Adrenal gland (tissue), 5 donors: ENCODE measurements at regions not wholly inside any gene's neighbourhood (a gene's known extent, or its start where the extent isn't known, plus 50 kb on each side); places are given as distances from the start of the nearest gene placed in this dataset.

ENCODE experiments used
- POLR2A ChIP-seq, 2 donors: fragments of 450-650 bp; IDR thresholded peaks; one replicate each; pipeline ENCODE4 v1.6.1; 2017; ENCODE audit warnings: antibody characterized with exemption in 2 of 2, mild to moderate bottlenecking in 2 of 2, moderate library complexity in 1 of 2
- TF ChIP-seq, protein P1 (sequence below), 6 experiments: fragments of 450-650 bp in 4 of 6; fragments of 200-600 bp in 2 of 6; sonication (generic) in 1 of 6; IDR thresholded peaks; 1 replicate in 5 of 6; 2 replicates in 1 of 6; pipeline versions ENCODE4 v1.5.1 to v1.8.0; 2016 to 2021; ENCODE audit warnings: antibody characterized with exemption in 6 of 6, mild to moderate bottlenecking in 2 of 6, moderate library complexity in 1 of 6
- donor health status: DM: no; HTN: no; CAD: no.

DNA sequence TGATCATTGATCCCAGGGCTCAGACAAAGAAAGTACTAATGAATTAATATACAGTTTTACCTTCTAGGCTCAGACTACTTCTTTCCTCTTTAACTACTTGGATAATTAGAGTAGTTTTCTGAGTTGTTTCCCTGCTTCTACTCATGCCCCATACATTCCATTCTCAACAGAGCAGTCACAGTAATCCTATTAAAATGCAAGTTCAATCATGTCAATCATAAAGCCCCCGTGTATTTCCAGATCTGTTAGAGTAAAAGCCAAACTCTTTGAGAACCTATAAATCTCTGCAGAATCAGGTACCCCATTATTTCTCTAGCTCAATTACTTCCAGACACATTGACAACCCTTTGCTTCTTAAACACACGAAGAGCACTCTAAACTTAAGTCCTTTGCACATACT lies 242.1 kb upstream of the PRMT6 start:
- TF ChIP-seq, protein P1, sequence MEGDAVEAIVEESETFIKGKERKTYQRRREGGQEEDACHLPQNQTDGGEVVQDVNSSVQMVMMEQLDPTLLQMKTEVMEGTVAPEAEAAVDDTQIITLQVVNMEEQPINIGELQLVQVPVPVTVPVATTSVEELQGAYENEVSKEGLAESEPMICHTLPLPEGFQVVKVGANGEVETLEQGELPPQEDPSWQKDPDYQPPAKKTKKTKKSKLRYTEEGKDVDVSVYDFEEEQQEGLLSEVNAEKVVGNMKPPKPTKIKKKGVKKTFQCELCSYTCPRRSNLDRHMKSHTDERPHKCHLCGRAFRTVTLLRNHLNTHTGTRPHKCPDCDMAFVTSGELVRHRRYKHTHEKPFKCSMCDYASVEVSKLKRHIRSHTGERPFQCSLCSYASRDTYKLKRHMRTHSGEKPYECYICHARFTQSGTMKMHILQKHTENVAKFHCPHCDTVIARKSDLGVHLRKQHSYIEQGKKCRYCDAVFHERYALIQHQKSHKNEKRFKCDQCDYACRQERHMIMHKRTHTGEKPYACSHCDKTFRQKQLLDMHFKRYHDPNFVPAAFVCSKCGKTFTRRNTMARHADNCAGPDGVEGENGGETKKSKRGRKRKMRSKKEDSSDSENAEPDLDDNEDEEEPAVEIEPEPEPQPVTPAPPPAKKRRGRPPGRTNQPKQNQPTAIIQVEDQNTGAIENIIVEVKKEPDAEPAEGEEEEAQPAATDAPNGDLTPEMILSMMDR (IDR thresholded peaks at IDR 0.05), result no peak
- no peak for TF ChIP-seq POLR2A (IDR thresholded peaks at IDR 0.05)
